ENCODE measurements at regions not wholly inside any gene's neighbourhood (a gene's known extent, or its start where the extent isn't known, plus 50 kb on each side); places are given as distances from the start of the nearest gene placed in this dataset.

GRCh38 chr3:194206320-194206719 lies 70.4 kb downstream of the HES1 start:
- TF ChIP-seq CTCF (IDR thresholded peaks at IDR 0.05) (no peak), POLR2A (IDR thresholded peaks at IDR 0.05) (peak in 1 of 4 donors; percentile 7)
